ENCODE measurements at regions not wholly inside any gene's neighbourhood (a gene's known extent, or its start where the extent isn't known, plus 50 kb on each side); places are given as distances from the start of the nearest gene placed in this dataset.

- intact Hi-C loops (cut with DNase I), result no loop called here
- no peaks in the 10 kb centered on the region for H3K36me3 ChIP-seq (replicated peaks in 1 of 2; ENCODE audit: insufficient read depth in 1 of 2, low read depth in 2 of 2)
- 63 to 76% methylated on average over 6 of the region's 6 CpGs for WGBS, 2 donors
- no peaks in the 10 kb centered on the region for H3K9me3 ChIP-seq
- DNase-seq, result no peak
- no peak for ATAC-seq
- TF ChIP-seq POLR2A (IDR thresholded peaks at IDR 0.05), result no peak
- no peak for TF ChIP-seq CTCF (IDR thresholded peaks at IDR 0.05)
- H3K27ac ChIP-seq, result no peak overlapping the region
- H3K4me1 ChIP-seq, result no peaks in the 10 kb centered on the region
- H3K4me3 ChIP-seq, result no peak overlapping the region
- no peaks in the 10 kb centered on the region for H3K27me3 ChIP-seq
Measured at GRCh38 chr6:82045965-82046756, 201.4 kb downstream of the IBTK start.

DNA sequence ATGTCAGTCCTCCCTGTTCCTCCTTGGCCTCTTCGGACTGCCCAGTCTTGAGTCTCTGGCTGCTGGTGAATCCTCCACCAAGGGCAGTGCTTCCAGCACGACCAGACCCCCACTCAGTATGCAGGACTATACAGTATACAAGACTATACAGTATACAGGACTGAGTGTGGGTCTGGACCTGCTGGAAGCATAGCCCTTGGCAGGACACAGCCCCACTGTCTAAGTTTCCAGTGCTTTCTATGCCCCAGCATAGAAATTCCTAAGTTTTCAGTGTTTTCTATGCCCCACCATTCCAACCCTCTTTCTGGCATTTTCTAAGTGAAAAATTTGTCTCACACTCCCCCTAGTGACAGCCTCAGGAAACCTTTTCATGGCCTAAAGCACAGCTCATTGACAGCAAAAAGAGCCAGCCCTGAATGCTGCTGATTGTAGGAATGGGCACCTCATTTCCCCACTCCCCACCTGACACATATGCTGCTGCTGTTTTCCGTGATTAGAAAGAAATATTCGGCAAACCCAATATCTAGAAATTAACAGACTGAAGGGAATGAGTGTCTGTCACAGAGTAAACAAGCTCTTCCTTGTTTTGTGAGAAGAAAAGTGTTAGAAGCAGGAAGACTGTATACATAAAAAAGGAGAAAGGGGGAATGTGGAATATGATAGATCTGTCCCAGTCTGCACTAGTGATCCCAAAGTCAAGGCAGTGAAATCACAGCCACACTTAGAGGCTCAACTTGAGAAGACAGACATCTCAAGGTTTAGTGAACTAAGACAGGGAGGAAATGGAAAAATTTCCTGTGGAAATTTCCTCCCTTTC lies 206.9 kb downstream of the IBTK start:
- Histone ChIP-seq H3K4me3 (no peak overlapping the region), H3K27ac (no peak overlapping the region), H3K27me3 (no peaks in the 10 kb centered on the region), H3K9me3 (no peaks in the 10 kb centered on the region), H3K4me1 (no peaks in the 10 kb centered on the region), H3K36me3 (replicated peaks in 1 of 2; ENCODE audit: insufficient read depth in 1 of 2, low read depth in 2 of 2) (no peaks in the 10 kb centered on the region)
- 37 to 38% methylated on average over 4 of the region's 4 CpGs for WGBS, 2 donors
- peak; percentile 27 to 72 (median 69) for TF ChIP-seq CTCF (IDR thresholded peaks at IDR 0.05)
- TF ChIP-seq POLR2A (IDR thresholded peaks at IDR 0.05), result no peak
- DNase-seq (peak; percentile 38 to 43 (median 40)), ATAC-seq (peak; percentile 88)
- intact Hi-C loops (cut with DNase I), result no loop called here

- no peak overlapping the region for H3K4me3 ChIP-seq
- DNase-seq (no peak), ATAC-seq (no peak)
- TF ChIP-seq POLR2A (IDR thresholded peaks at IDR 0.05), result no peak
- TF ChIP-seq CTCF (IDR thresholded peaks at IDR 0.05), result no peak
- H3K4me1 ChIP-seq, result no peaks in the 10 kb centered on the region
- H3K36me3 ChIP-seq (replicated peaks in 1 of 2; ENCODE audit: insufficient read depth in 1 of 2, low read depth in 2 of 2), result no peaks in the 10 kb centered on the region
- WGBS, 2 donors, result 56 to 64% methylated on average over 5 of the region's 5 CpGs
- H3K27ac ChIP-seq, result no peak overlapping the region
- H3K9me3 ChIP-seq, result no peaks in the 10 kb centered on the region
- intact Hi-C loops (cut with DNase I), result no loop called here
- H3K27me3 ChIP-seq, result no peaks in the 10 kb centered on the region
Measured at GRCh38 chr6:82038631-82039030, 208.9 kb downstream of the IBTK start.

DNA sequence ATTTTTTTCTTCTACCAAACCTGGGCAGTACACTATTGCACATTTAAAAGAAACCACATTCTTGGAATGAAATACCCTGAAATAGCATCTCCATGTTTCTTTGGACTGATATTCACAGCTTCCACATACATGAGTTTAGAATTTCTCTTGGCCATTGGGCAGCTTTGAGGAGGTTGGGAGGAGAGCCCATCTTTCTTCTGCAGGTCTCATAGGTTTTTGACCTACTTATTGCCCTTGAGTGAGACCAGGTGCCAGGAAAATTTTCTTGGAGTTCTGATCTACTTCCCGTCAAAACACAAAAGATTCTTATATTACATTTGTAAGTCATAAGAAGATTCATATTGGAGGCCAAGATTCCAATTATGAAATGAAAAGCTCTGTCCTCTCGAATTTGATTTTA lies 212.0 kb downstream of the IBTK start:
- no peaks in the 10 kb centered on the region for H3K9me3 ChIP-seq
- WGBS, 2 donors, result 66 to 78% methylated on average over 2 of the region's 2 CpGs

More for the DNA sequence above, 212.0 kb downstream of the IBTK start:
- no peaks in the 10 kb centered on the region for H3K36me3 ChIP-seq (replicated peaks in 1 of 2; ENCODE audit: insufficient read depth in 1 of 2, low read depth in 2 of 2)
- no peaks in the 10 kb centered on the region for H3K4me1 ChIP-seq
- DNase-seq (no peak), ATAC-seq (no peak)
- TF ChIP-seq CTCF (IDR thresholded peaks at IDR 0.05) (no peak), POLR2A (IDR thresholded peaks at IDR 0.05) (no peak)
- intact Hi-C loops (cut with DNase I), result no loop called here
- H3K27ac ChIP-seq, result no peak overlapping the region
- no peak overlapping the region for H3K4me3 ChIP-seq
- H3K27me3 ChIP-seq, result no peaks in the 10 kb centered on the region
